AG09309 (cell line): ENCODE measurements at regions not wholly inside any gene's neighbourhood (a gene's known extent, or its start where the extent isn't known, plus 50 kb on each side); places are given as distances from the start of the nearest gene placed in this dataset.
"Not testable (repeated sequence)": the region's sequence is repeated elsewhere in the genome, so short reads cannot be mapped to it uniquely, and the experiment has no call there.

Source experiments
- DNase-seq: peaks from one replicate; pipeline ENCODE4 v3.0.0-alpha.2; 2010; ENCODE audit warnings: low read depth
- H3K4me3 ChIP-seq: 2 replicates; pipeline ENCODE4 v1.5.1; 2011; ENCODE audit warnings: mild to moderate bottlenecking, low read depth, low read length, moderate library complexity; ENCODE audit not compliant: control insufficient read depth
- TF ChIP-seq, protein P1 (sequence below): IDR thresholded peaks from 2 replicates; pipeline ENCODE4 v1.5.1; 2011; ENCODE audit warnings: mild to moderate bottlenecking, low read depth, low read length, inconsistent platforms; ENCODE audit not compliant: insufficient read depth, control insufficient read depth; ENCODE audit errors: missing control alignments

DNA sequence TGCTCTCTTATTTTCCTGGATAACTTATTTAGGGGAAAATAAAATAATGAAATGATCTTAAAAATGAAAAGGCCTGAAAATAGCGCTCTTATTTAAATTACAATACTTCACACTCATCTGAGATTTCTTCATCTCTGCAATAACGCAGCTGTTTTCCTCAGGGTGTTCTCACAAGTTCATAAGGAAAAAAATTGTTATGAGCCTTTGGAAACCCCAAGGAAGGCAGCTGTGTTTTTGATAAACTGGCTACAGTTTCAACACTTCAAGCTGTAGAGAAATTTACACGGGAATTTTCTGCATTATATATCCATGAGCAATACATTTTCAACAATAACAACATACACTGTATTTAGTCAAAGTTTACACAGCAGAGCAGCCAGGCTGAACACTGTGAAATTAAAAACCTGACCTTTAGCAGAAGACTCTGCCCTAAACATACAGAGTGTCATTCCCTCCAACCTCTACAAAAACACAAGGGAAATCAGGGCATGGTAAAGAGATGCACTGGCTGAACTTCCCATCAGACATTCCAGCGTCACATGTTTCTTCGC is 959.6 kb downstream of the SLC4A3 start:
- H3K4me3 ChIP-seq = no peak overlapping the region
- no peak for DNase-seq

DNA sequence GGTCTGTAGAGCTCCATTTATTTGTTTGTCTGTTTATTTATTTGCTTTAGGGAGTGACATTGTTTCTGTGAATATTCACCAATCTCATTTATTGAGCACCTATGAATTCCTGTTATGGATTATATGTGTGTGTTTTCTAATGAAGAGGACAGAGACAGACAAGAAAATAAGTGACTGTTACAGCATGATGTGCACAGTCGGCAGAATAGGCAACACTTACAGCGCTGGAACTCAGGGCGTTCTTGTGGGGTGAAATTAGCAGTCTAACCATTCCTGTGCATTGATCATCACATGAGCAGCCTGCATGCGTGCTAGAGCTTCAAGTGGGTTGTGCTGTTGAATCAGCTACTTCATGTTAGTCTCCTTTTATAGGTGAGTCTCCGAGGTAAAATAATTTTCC is 960.7 kb downstream of the SLC4A3 start:
- no peak for DNase-seq
- no peak overlapping the region for H3K4me3 ChIP-seq
- TF ChIP-seq, protein P1, sequence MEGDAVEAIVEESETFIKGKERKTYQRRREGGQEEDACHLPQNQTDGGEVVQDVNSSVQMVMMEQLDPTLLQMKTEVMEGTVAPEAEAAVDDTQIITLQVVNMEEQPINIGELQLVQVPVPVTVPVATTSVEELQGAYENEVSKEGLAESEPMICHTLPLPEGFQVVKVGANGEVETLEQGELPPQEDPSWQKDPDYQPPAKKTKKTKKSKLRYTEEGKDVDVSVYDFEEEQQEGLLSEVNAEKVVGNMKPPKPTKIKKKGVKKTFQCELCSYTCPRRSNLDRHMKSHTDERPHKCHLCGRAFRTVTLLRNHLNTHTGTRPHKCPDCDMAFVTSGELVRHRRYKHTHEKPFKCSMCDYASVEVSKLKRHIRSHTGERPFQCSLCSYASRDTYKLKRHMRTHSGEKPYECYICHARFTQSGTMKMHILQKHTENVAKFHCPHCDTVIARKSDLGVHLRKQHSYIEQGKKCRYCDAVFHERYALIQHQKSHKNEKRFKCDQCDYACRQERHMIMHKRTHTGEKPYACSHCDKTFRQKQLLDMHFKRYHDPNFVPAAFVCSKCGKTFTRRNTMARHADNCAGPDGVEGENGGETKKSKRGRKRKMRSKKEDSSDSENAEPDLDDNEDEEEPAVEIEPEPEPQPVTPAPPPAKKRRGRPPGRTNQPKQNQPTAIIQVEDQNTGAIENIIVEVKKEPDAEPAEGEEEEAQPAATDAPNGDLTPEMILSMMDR = no peak

More for the DNA sequence above, 959.6 kb downstream of the SLC4A3 start:
- TF ChIP-seq, protein P1 = no peak

DNA sequence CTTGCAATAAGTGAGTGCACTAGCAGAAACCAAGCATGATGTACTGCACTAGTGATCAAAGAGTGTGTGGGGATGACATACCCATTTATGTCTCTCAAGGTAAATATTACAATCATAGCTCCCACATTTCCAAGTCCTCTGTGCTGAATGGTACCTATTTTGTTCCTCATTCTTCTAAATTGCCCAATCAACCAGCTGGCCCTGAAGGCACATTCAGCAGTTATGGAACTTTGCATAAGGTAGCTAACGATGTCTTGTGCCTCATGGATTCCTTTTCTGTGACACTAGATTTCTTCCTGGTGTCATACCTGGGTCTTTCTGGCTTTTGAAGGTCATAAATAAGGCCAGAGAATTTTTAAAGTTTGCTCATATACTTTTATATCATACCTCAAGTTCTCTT is 963.0 kb downstream of the SLC4A3 start:
- no peak for DNase-seq
- TF ChIP-seq, protein P1 = no peak
- H3K4me3 ChIP-seq = no peak overlapping the region

GRCh38 chr2:220593526-220593925 is 966.1 kb downstream of the SLC4A3 start:
- DNase-seq = no peak
- TF ChIP-seq, protein P1 = no peak

DNA sequence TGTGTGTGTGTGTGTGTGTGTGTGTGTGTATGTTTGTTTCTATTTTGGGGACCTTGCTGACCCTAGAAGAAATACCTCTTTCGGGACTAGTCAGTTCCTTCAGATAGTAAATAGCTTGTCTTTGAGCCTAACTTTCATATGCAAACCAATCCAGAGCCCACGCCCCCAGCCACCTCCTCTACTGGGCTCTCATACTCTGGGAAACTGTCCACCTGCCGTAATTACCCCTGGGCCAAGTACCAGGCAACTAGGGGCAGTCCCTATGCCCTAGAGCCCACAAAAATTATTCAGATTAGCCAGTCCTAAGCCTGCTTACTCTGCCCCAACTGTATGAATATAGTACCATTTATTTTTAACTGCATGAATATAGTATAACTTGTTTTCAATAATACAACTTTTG is 970.4 kb downstream of the EPHA4 start:
- no peak overlapping the region for H3K4me3 ChIP-seq
- DNase-seq = no peak
- TF ChIP-seq, protein P1 = no peak

More at GRCh38 chr2:220593526-220593925, 966.1 kb downstream of the SLC4A3 start:
- H3K4me3 ChIP-seq = no peak overlapping the region

DNA sequence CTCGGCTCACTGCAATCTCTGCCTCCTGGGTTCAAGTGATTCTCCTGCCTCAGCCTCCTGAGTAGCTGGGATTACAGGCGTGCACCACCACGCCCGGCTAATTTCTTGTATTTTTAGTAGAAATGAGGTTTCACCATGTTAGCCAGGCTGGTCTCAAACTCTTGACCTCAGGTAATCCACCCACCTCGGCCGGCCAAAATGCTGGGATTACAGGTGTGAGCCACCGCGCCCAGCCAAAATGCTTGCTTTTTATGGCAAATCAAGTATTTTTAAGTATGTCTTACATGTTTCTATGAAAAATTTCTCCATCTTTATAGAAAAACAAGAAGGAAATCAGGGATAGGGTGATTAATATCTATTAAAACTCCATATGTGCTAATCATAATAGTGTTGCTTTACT is 959.1 kb downstream of the EPHA4 start:
- H3K4me3 ChIP-seq, DNase-seq: not testable (repeated sequence)

DNA sequence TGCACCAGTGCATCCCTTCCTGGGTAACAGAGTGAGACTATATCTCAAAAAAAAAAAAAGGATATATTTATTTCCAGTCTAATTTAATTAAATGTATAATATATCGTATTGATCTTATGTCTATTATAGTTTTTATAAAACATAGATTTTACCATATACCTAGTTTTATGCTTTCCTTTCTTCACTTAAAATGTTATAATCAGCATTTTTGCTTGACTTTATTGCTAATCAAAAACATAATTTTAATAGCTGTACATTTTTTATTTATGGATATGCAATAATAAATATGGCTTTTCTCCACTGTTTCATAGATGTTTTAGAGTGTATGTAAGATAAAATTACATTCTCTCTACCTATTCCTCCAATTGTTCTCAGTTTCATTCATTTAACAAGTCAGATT is 958.0 kb downstream of the EPHA4 start:
- no peak for DNase-seq
- TF ChIP-seq, protein P1 = no peak
- no peak overlapping the region for H3K4me3 ChIP-seq
